Neuronal stem cell (in vitro differentiated cells): ENCODE measurements at regions not wholly inside any gene's neighbourhood (a gene's known extent, or its start where the extent isn't known, plus 50 kb on each side); places are given as distances from the start of the nearest gene placed in this dataset.
A peak's percentile ranks its signal among the peaks of the same experiment; 100 is the strongest.

Experiments
- DNase-seq: peaks from one replicate; pipeline ENCODE4 v3.0.0-alpha.2; 2013; ENCODE audit warnings: low spot score
- H2AFZ ChIP-seq: one replicate; pipeline ENCODE4 v1.6.1; 2013; ENCODE audit warnings: mild to moderate bottlenecking, low read length, inconsistent platforms
- H2AK5ac ChIP-seq: 2 replicates; pipeline ENCODE4 v1.6.1; 2013; ENCODE audit warnings: low read depth, mild to moderate bottlenecking, inconsistent platforms, low read length, moderate library complexity, mixed read lengths
- H2BK120ac ChIP-seq: 2 replicates; pipeline ENCODE4 v1.6.1; 2013; ENCODE audit warnings: low read depth, mild to moderate bottlenecking, inconsistent platforms, low read length, moderate library complexity, mixed read lengths
- H2BK12ac ChIP-seq: one replicate; pipeline ENCODE4 v1.6.1; 2013; ENCODE audit warnings: low read length, inconsistent platforms
- H2BK15ac ChIP-seq: 2 replicates; pipeline ENCODE4 v1.6.1; 2013; ENCODE audit warnings: mild to moderate bottlenecking, low read length, inconsistent platforms, mixed read lengths
- H2BK5ac ChIP-seq: one replicate; pipeline ENCODE4 v1.6.1; 2013; ENCODE audit warnings: inconsistent platforms, mild to moderate bottlenecking, low read length, moderate library complexity
- H3K14ac ChIP-seq: one replicate; pipeline ENCODE4 v1.6.1; 2013; ENCODE audit warnings: low read length, inconsistent platforms
- H3K18ac ChIP-seq: 2 replicates; pipeline ENCODE4 v1.6.1; 2013; ENCODE audit warnings: low read length, inconsistent platforms
- H3K23ac ChIP-seq: 2 replicates; pipeline ENCODE4 v1.6.1; 2013; ENCODE audit warnings: low read depth, mild to moderate bottlenecking, mixed read lengths, low read length, inconsistent platforms; ENCODE audit not compliant: poor library complexity
- H3K27ac ChIP-seq: replicated peaks from 3 replicates; pipeline ENCODE4 v1.5.1; 2013; ENCODE audit warnings: low read length, inconsistent platforms
- H3K27me3 ChIP-seq, 3 experiments: 2 replicates each; pipeline ENCODE4 v1.6.1; 2013; ENCODE audit warnings: low read length in 3 of 3, mild to moderate bottlenecking in 2 of 3, inconsistent platforms in 1 of 3, low read depth in 1 of 3, mixed read lengths in 1 of 3, moderate library complexity in 1 of 3; ENCODE audit not compliant: control insufficient read depth in 3 of 3, insufficient read depth in 3 of 3
- H3K36me3 ChIP-seq, 2 donors: replicated peaks in 1 of 2; 2 replicates each; pipeline ENCODE4 v1.6.1; 2013; ENCODE audit warnings: low read length in 2 of 2; ENCODE audit not compliant: control insufficient read depth in 2 of 2, insufficient read depth in 2 of 2
- H3K4ac ChIP-seq: 2 replicates; pipeline ENCODE4 v1.6.1; 2013; ENCODE audit warnings: inconsistent platforms, mild to moderate bottlenecking, low read length, moderate library complexity
- H3K4me1 ChIP-seq, 2 donors: 1 replicate in 1 of 2; 2 replicates in 1 of 2; pipeline ENCODE4 v1.6.1; 2013; ENCODE audit warnings: low read length in 2 of 2, low read depth in 1 of 2; ENCODE audit not compliant: control insufficient read depth in 2 of 2, insufficient read depth in 1 of 2
- H3K4me2 ChIP-seq: one replicate; pipeline ENCODE4 v1.6.1; 2013; ENCODE audit warnings: mild to moderate bottlenecking, low read length, inconsistent platforms; ENCODE audit not compliant: insufficient read depth, poor library complexity, severe bottlenecking
- H3K4me3 ChIP-seq, 2 donors: 2 replicates each; pipeline ENCODE4 v1.5.1; 2013; ENCODE audit warnings: low read length in 2 of 2, mild to moderate bottlenecking in 2 of 2, inconsistent platforms in 1 of 2, moderate library complexity in 1 of 2
- H3K79me1 ChIP-seq: one replicate; pipeline ENCODE4 v1.6.1; 2013; ENCODE audit warnings: low read depth, mild to moderate bottlenecking, inconsistent platforms, low read length, moderate library complexity
- H3K9ac ChIP-seq: one replicate; pipeline ENCODE4 v1.6.1; 2013; ENCODE audit warnings: mild to moderate bottlenecking, low read depth, low read length, inconsistent platforms; ENCODE audit not compliant: poor library complexity
- H3K9me3 ChIP-seq, 2 donors: replicated peaks in 1 of 2; 2 replicates each; pipeline versions ENCODE3 to v1.6.1; 2013; ENCODE audit warnings: low read length in 2 of 2, mild to moderate bottlenecking in 2 of 2, inconsistent platforms in 1 of 2, low read depth in 1 of 2, mixed read lengths in 1 of 2, moderate library complexity in 1 of 2; ENCODE audit not compliant: control insufficient read depth in 2 of 2, insufficient read depth in 1 of 2
- H4K8ac ChIP-seq: one replicate; pipeline ENCODE4 v1.6.1; 2013; ENCODE audit warnings: low read depth, mild to moderate bottlenecking, inconsistent platforms, low read length, moderate library complexity
- H4K91ac ChIP-seq: one replicate; pipeline ENCODE4 v1.6.1; 2013; ENCODE audit warnings: low read length, low read depth, mild to moderate bottlenecking, inconsistent platforms; ENCODE audit not compliant: poor library complexity
- WGBS, 2 donors: extraction: QIAGEN DNeasy Blood & Tissue Kit; methylation state at CpG; one replicate each; pipeline ENCODE4 v1.1.7; 2013; ENCODE audit warnings: missing lambda C conversion rate in 2 of 2, mixed read lengths in 1 of 2; ENCODE audit not compliant: insufficient read length in 2 of 2, insufficient replicate concordance in 1 of 2; ENCODE audit errors: extremely low coverage in 2 of 2; 5-methylcytosine and 5-hydroxymethylcytosine counted together

DNA sequence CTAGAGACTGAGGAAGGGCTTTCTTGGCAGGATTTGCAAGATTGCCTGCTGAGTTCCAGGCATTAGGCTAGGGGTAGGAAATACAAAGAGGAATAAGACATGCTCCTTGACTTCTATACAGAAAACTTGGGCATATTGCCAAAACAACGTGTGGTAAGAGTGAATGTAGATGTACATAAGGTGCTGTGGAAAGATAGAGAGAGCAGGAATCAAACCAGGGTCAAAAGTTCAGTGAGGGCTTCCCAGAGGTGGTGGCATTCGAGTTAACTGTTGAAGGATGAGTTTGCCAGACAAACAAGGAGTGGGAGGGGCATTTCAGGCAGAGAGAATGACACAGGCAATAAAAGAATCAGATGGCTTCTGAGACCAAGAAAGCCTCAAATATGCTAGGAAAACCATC, 187.9 kb downstream of the KDR start:
- H3K27ac ChIP-seq, result no peak overlapping the region
- no peak overlapping the region for H2AK5ac ChIP-seq
- H3K4me1 ChIP-seq, result no peaks in the 10 kb centered on the region
- no peak overlapping the region for H4K91ac ChIP-seq
- no peak overlapping the region for H2AFZ ChIP-seq
- no peak overlapping the region for H3K14ac ChIP-seq
- H3K9ac ChIP-seq, result no peak overlapping the region
- no peak overlapping the region for H3K18ac ChIP-seq
- no peaks in the 10 kb centered on the region for H3K79me1 ChIP-seq
- H3K9me3 ChIP-seq, result no peaks in the 10 kb centered on the region
- no peak overlapping the region for H4K8ac ChIP-seq
- no peaks in the 10 kb centered on the region for H3K36me3 ChIP-seq
- H3K4me3 ChIP-seq, result no peak overlapping the region
- H3K23ac ChIP-seq, result no peak overlapping the region
- H3K27me3 ChIP-seq, result no peaks in the 10 kb centered on the region
- no peak overlapping the region for H2BK12ac ChIP-seq
- H2BK120ac ChIP-seq, result no peak overlapping the region
- H2BK15ac ChIP-seq, result no peak overlapping the region
- WGBS, 2 donors, result no CpG with 5 or more reads among the region's 2 CpGs
- no peak overlapping the region for H3K4ac ChIP-seq
- DNase-seq, result no peak
- no peak overlapping the region for H2BK5ac ChIP-seq
- H3K4me2 ChIP-seq, result no peak overlapping the region

- Histone ChIP-seq H3K4me3 (no peak overlapping the region), H2BK5ac (no peak overlapping the region), H2BK120ac (no peak overlapping the region), H4K8ac (no peak overlapping the region), H3K4me2 (no peak overlapping the region), H2AFZ (no peak overlapping the region), H3K9me3 (no peaks in the 10 kb centered on the region), H3K4ac (no peak overlapping the region), H3K36me3 (no peaks in the 10 kb centered on the region), H2BK12ac (no peak overlapping the region), H3K14ac (no peak overlapping the region), H3K9ac (no peak overlapping the region), H3K79me1 (no peaks in the 10 kb centered on the region), H2AK5ac (no peak overlapping the region), H2BK15ac (no peak overlapping the region), H3K27ac (no peak overlapping the region), H3K27me3 (no peaks in the 10 kb centered on the region), H4K91ac (no peak overlapping the region), H3K4me1 (no peaks in the 10 kb centered on the region), H3K23ac (no peak overlapping the region), H3K18ac (no peak overlapping the region)
- no CpG with 5 or more reads among the region's 2 CpGs for WGBS, 2 donors
- DNase-seq, result no peak
These were observed 191.8 kb downstream of the KDR start for GRCh38 chr4:54933579-54933978.

- no peak overlapping the region for H3K4me2 ChIP-seq
- no peak overlapping the region for H2BK5ac ChIP-seq
- no peak overlapping the region for H2BK15ac ChIP-seq
- no peaks in the 10 kb centered on the region for H3K79me1 ChIP-seq
- H2AK5ac ChIP-seq, result no peak overlapping the region
- no peak overlapping the region for H3K9ac ChIP-seq
- H3K23ac ChIP-seq, result no peak overlapping the region
- DNase-seq, result no peak
- H4K8ac ChIP-seq, result no peak overlapping the region
- no peak overlapping the region for H2BK120ac ChIP-seq
- H3K36me3 ChIP-seq, result no peaks in the 10 kb centered on the region
- no CpG with 5 or more reads among the region's 6 CpGs for WGBS, 2 donors
- H3K4me3 ChIP-seq, result no peak overlapping the region
- H3K9me3 ChIP-seq, result no peaks in the 10 kb centered on the region
- H4K91ac ChIP-seq, result no peak overlapping the region
- no peaks in the 10 kb centered on the region for H3K4me1 ChIP-seq
- no peak overlapping the region for H2BK12ac ChIP-seq
- no peaks in the 10 kb centered on the region for H3K27me3 ChIP-seq
- H3K18ac ChIP-seq, result no peak overlapping the region
- no peak overlapping the region for H3K27ac ChIP-seq
- no peak overlapping the region for H3K14ac ChIP-seq
- H2AFZ ChIP-seq, result peak overlapping the region; percentile 36
- H3K4ac ChIP-seq, result no peak overlapping the region
These were observed 195.2 kb downstream of the KDR start for GRCh38 chr4:54930226-54930625.

DNA sequence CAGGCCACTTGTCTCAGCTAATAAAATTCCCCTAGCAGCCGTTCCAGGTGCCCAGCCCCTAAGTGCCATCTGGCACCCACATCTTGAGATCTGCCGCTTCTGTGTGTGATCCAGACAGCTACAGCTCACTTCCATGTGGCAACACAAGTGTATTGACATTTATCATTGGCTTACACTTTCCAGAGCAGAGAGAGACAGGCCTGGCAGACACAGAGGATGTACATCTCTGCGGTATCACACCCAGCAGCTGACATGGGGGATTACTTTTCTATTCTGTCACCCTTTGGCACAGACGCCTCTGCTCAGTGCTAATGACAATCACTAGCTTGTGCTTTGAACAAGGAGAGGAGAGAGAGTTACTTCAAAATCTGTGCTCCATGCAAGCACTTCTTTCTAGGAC, 195.9 kb downstream of the KDR start:
- Histone ChIP-seq H3K4ac (no peak overlapping the region), H3K4me2 (no peak overlapping the region), H2AFZ (no peak overlapping the region), H3K79me1 (no peaks in the 10 kb centered on the region), H2BK120ac (no peak overlapping the region), H2BK5ac (no peak overlapping the region), H3K4me3 (no peak overlapping the region), H3K27ac (no peak overlapping the region), H4K91ac (no peak overlapping the region), H3K18ac (no peak overlapping the region), H2BK15ac (no peak overlapping the region), H4K8ac (no peak overlapping the region), H3K14ac (no peak overlapping the region), H2BK12ac (no peak overlapping the region), H3K36me3 (no peaks in the 10 kb centered on the region), H3K9me3 (no peaks in the 10 kb centered on the region), H2AK5ac (no peak overlapping the region), H3K4me1 (no peaks in the 10 kb centered on the region), H3K9ac (no peak overlapping the region), H3K27me3 (no peaks in the 10 kb centered on the region), H3K23ac (no peak overlapping the region)
- WGBS, 2 donors, result no CpG with 5 or more reads among the region's 4 CpGs
- DNase-seq, result no peak
